Stimulated activated CD8-positive, alpha-beta memory T cell treated with anti-CD3 and anti-CD28 coated beads, Interleukin-12 subunit alpha, Interleukin-12 subunit beta, amount 100 ng/mL, for 1 hour (primary cell): ENCODE measurements at regions not wholly inside any gene's neighbourhood (a gene's known extent, or its start where the extent isn't known, plus 50 kb on each side); places are given as distances from the start of the nearest gene placed in this dataset.
"Not testable (repeated sequence)": the region's sequence is repeated elsewhere in the genome, so short reads cannot be mapped to it uniquely, and the experiment has no call there.

Experiments
- DNase-seq: peaks from one replicate; pipeline ENCODE4 v3.0.0-alpha.2; 2020; ENCODE audit warnings: low read depth

GRCh38 chr7:149930374-149931068 lies 56.8 kb downstream of the ATP6V0E2 start:
- DNase-seq, result not testable (repeated sequence)

GRCh38 chr7:149933776-149934175 lies 60.0 kb downstream of the ATP6V0E2 start:
- not testable (repeated sequence) for DNase-seq

GRCh38 chr7:149947346-149947745 lies 73.6 kb downstream of the ATP6V0E2 start:
- DNase-seq, result not testable (repeated sequence)

DNA sequence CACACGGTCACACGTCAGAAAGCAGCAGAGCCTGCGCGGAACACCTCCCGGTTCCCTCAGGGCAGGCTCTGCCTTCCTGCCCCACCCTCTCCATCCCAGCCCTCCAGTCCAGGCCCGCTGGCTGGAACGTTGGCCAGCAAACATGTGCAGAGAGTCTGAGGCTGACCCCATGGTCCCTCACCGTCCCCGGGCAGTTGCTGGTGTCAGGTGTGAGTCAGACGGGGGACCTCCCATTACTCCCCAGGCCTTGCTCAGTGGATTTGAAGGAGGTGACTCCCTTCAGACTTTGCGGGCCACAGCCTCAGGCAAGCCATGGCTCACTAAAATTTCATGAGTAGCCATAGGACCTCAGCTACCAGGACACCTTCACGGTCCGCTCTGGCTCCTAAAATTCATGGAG lies 74.7 kb downstream of the ATP6V0E2 start:
- DNase-seq, result not testable (repeated sequence)

- DNase-seq, result not testable (repeated sequence)
Measured at GRCh38 chr7:149949863-149950577, 76.3 kb downstream of the ATP6V0E2 start.

GRCh38 chr7:149950578-149950924 lies 76.8 kb downstream of the ATP6V0E2 start:
- not testable (repeated sequence) for DNase-seq

DNA sequence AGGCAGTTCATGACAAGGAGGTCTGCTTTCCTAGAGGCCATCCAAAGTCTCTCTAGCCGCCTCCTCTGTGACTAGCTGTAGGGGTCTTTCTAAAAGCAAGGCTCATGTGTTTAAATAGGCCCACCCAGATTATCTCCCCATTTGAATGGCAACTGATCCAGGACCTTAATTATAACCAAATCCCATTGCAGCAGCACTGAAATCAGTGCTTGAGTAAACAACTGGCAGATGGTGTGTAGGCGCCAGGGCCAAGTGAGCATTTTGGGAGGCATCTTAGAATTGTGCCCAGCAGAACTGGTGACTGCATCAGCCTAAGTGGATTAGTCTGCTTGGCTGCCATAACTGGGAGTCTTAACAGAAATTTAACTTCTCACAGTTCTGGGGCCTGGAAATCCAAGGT lies 77.8 kb downstream of the ATP6V0E2 start:
- not testable (repeated sequence) for DNase-seq

DNA sequence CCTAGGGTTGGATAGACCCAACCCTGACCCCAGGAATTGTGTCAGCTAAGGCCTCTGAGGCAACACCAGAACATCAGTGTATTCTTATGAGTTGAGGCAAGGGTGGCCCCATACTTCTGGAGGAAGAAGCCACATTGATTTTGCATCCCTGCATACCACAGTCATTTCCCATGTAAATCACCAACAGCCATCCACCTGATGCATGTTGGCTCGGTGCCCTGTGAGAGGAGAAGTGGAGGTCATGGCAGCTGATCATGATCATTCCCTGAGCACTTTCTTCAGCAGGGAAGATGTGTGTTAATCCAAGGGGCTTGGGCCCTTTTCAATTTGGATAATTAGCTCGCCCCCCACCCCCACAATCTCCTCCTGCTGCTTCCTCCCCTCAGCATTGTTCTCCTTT lies 85.1 kb downstream of the ATP6V0E2 start:
- not testable (repeated sequence) for DNase-seq

GRCh38 chr7:149960863-149961262 lies 87.1 kb downstream of the ATP6V0E2 start:
- DNase-seq, result not testable (repeated sequence)

GRCh38 chr7:149961878-149962277 lies 88.1 kb downstream of the ATP6V0E2 start:
- DNase-seq, result not testable (repeated sequence)

GRCh38 chr7:149962685-149963319 lies 89.0 kb downstream of the ATP6V0E2 start:
- not testable (repeated sequence) for DNase-seq

DNA sequence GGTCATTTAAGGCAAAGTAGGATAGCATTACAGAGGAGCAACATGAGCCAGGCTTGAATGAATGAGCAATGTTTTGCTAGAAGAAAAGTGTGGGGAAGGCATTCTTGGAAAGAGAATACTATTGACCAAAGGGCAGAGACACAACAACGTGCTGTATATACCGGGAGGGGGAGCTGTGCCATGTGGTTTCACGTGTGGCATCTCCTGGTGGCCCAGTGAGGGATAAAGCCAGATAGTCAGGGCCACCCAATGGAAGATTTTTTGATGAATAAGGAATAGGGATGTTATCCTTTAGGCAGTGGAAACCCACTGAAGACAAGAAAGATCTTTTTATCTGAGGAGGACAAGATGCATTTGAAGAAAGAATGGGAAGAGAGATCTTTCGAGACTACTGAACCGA lies 90.2 kb downstream of the ATP6V0E2 start:
- DNase-seq, result not testable (repeated sequence)

DNA sequence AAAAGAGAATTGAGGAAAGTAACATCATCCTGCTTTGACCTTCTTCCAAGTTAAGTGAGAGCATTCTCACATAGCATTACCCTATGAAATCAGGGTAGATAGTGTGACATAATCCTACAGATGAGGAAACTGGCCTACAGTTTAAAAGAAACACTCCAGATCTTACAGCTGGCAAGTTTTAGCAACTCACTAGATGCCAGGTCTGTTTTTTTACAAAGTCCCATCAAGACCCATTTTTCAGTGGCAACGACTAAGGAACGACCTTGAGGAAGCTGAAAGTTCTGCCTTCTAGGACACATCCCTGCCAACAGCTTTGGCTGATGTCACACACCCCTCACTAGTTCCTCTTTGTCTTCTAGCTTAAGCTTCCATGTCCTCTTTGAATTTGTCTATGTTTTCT lies 92.7 kb downstream of the ATP6V0E2 start:
- not testable (repeated sequence) for DNase-seq

DNA sequence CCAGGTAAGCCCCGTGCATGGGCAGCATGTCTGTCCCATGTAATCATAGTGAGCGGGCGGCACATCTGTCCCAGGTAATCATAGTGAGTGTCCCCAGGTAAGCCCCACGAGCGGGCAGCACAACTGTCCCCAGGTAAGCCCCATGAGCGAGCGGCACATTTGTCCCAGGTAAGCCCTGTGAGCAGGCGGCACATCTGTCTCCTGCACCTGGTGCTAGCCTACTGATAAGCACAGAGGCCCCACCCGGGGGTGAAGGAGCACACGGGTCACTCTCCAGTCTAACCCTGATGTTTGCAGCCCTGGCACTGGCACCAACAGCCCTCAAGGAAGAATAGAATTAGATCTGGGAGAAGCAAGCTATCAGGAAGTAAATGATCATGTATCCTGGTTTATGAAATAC lies 99.2 kb downstream of the ATP6V0E2 start:
- not testable (repeated sequence) for DNase-seq

DNA sequence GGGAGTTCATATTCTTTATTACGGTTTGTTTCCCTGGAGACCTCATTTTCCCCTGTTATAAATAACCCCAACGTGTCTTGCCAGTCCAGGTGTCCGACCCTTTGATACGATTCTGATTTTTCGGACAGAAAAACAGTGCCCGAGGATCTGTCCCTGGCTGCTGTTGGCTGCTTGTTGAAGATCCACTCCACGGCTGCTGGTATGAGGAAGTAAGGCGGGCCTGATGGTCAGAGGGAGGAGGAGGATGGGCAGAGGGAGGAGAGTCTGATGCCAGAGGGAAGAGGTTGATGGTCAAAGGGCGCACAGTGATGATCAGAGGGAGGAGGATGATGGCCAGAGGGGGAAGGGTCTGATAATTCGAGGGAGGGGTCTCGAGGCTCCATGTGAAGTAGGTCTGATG lies 99.9 kb downstream of the ATP6V0E2 start:
- not testable (repeated sequence) for DNase-seq

DNA sequence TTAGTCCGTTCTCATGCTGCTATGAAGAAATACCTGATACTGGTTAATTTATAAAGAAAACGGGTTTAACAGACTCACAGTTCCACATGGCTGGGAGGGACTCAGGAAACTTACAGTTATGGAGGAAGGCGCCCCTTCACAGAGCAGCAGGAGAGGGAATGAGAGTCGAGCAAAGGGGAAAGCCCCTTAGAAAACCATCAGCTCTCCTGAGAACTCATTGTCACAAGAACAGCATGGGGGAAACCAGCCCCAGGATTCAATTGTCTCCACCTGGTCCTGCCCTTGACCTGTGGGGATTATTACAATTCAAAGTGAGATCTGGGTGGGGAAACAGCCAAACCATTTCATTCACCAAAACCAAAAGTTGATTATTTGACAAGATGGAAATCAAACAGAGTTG lies 101.8 kb downstream of the ATP6V0E2 start:
- DNase-seq, result not testable (repeated sequence)

DNA sequence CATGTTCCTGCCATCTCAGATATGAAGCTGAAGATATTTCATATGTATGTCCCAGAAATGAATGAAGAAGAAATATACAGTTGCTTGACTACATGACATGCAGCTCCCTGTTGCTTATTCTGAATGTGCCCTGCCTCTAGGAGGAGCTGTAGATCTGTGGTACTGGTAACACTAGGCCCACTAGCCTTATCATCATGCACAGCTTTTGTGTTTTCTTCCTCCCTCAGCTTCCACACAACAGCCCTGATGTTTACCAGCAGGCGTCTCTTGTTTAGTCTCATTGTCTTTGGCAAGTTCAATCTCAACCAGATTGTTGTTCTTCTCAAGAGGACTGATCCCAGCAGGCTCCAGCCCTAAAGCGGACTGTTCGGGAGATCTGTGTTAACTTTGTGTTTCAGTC lies 104.8 kb downstream of the ATP6V0E2 start:
- DNase-seq, result not testable (repeated sequence)

DNA sequence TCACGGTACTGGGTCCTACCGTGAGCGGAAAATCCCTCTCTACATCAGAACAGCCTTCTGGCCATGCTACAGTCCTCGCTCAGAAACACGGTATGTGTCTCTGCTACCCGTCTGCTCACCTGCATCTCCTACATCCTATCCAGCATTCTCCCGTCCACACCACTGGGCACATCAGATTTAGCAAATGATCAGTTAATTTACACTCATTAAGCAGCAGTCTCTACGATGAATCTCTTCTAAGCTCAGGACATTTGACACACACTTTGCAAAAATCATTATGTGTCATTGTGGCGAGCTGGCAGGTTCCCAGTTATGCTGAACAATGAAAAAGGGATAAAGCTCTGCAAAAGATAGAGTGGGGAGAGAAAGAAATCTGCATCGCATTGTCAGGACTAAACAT lies 105.2 kb downstream of the ATP6V0E2 start:
- not testable (repeated sequence) for DNase-seq

GRCh38 chr7:149982537-149983112 lies 108.9 kb downstream of the ATP6V0E2 start:
- not testable (repeated sequence) for DNase-seq

GRCh38 chr7:149986866-149987265 lies 113.1 kb downstream of the ATP6V0E2 start:
- not testable (repeated sequence) for DNase-seq

GRCh38 chr7:149991652-149992302 lies 118.0 kb downstream of the ATP6V0E2 start:
- not testable (repeated sequence) for DNase-seq

GRCh38 chr7:149992366-149992765 lies 118.6 kb downstream of the ATP6V0E2 start:
- not testable (repeated sequence) for DNase-seq
